ENCODE measurements at regions not wholly inside any gene's neighbourhood (a gene's known extent, or its start where the extent isn't known, plus 50 kb on each side); places are given as distances from the start of the nearest gene placed in this dataset.

GRCh38 chr6:155795173-155795796 lies 339.6 kb upstream of the NOX3 start:
- Histone ChIP-seq H3K36me3 (ENCODE audit: insufficient read depth, low read length) (no peaks in the 10 kb centered on the region), H3K27ac (ENCODE audit: low read depth, low read length) (no peak overlapping the region), H3K4me1 (ENCODE audit: control insufficient read depth, insufficient read depth, low read length, unreplicated experiment) (no peaks in the 10 kb centered on the region), H3K4me3 (ENCODE audit: low read depth, low read length) (no peak overlapping the region), H3K79me2 (ENCODE audit: control insufficient read depth, insufficient read depth, low read length, unreplicated experiment) (no peaks in the 10 kb centered on the region), H3K27me3 (ENCODE audit: insufficient read depth, low read length) (no peaks in the 10 kb centered on the region), H2AFZ (ENCODE audit: low read length, unreplicated experiment) (no peak overlapping the region)

GRCh38 chr6:155791891-155792290 lies 336.3 kb upstream of the NOX3 start:
- H3K27me3 ChIP-seq (ENCODE audit: insufficient read depth, low read length): no peaks in the 10 kb centered on the region
- no peak overlapping the region for H3K27ac ChIP-seq (ENCODE audit: low read depth, low read length)
- no peak overlapping the region for H2AFZ ChIP-seq (ENCODE audit: low read length, unreplicated experiment)
- H3K4me3 ChIP-seq (ENCODE audit: low read depth, low read length): no peak overlapping the region
- H3K36me3 ChIP-seq (ENCODE audit: insufficient read depth, low read length): no peaks in the 10 kb centered on the region
- H3K79me2 ChIP-seq (ENCODE audit: control insufficient read depth, insufficient read depth, low read length, unreplicated experiment): no peaks in the 10 kb centered on the region
- no peaks in the 10 kb centered on the region for H3K4me1 ChIP-seq (ENCODE audit: control insufficient read depth, insufficient read depth, low read length, unreplicated experiment)

DNA sequence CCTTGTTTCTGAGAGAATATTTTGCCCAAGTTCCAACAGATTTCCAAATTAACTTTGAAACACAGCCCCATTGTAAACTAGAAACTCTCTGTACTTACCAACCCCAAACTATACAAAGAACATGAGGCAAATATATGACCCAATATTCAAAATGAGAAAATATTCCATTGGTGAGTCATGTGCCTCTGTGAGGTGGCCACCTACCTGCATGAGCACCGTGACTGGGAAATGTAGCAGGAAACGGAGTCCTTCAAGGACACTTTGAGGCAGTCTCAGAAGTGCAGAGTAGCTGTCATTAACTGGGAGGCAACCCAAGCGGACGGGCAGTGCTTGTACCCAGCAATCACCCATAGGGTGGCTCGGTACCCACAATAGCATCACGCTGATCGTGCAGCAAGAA lies 335.5 kb upstream of the NOX3 start:
- Histone ChIP-seq H2AFZ (ENCODE audit: low read length, unreplicated experiment) (no peak overlapping the region), H3K4me3 (ENCODE audit: low read depth, low read length) (no peak overlapping the region), H3K27me3 (ENCODE audit: insufficient read depth, low read length) (no peaks in the 10 kb centered on the region)

DNA sequence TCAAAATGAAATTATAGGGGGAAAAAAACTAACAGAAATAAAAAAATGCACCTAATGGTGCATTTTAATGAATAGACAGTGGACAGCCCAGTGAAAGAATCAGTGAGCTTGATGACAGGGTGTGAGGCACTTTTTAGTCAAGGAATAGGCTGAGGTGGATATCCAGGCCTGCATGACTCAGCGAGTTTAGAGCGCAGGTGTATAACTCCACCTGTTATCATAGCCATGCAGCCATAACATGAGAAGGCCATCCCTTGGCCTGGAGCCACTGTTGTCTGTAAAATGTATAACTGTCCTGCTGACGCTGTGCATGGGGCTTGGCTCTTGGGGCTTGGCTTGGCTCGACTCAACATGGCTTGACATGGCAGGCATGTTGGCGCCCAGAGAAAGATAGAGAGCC lies 331.5 kb upstream of the NOX3 start:
- Histone ChIP-seq H3K36me3 (ENCODE audit: insufficient read depth, low read length) (no peaks in the 10 kb centered on the region), H3K79me2 (ENCODE audit: control insufficient read depth, insufficient read depth, low read length, unreplicated experiment) (no peaks in the 10 kb centered on the region), H2AFZ (ENCODE audit: low read length, unreplicated experiment) (no peak overlapping the region), H3K4me3 (ENCODE audit: low read depth, low read length) (no peak overlapping the region), H3K27ac (ENCODE audit: low read depth, low read length) (no peak overlapping the region), H3K4me1 (ENCODE audit: control insufficient read depth, insufficient read depth, low read length, unreplicated experiment) (no peaks in the 10 kb centered on the region), H3K27me3 (ENCODE audit: insufficient read depth, low read length) (no peaks in the 10 kb centered on the region)

More for the DNA sequence above, 335.5 kb upstream of the NOX3 start:
- no peak overlapping the region for H3K27ac ChIP-seq (ENCODE audit: low read depth, low read length)
- H3K36me3 ChIP-seq (ENCODE audit: insufficient read depth, low read length): no peaks in the 10 kb centered on the region
- no peaks in the 10 kb centered on the region for H3K79me2 ChIP-seq (ENCODE audit: control insufficient read depth, insufficient read depth, low read length, unreplicated experiment)
- no peaks in the 10 kb centered on the region for H3K4me1 ChIP-seq (ENCODE audit: control insufficient read depth, insufficient read depth, low read length, unreplicated experiment)

DNA sequence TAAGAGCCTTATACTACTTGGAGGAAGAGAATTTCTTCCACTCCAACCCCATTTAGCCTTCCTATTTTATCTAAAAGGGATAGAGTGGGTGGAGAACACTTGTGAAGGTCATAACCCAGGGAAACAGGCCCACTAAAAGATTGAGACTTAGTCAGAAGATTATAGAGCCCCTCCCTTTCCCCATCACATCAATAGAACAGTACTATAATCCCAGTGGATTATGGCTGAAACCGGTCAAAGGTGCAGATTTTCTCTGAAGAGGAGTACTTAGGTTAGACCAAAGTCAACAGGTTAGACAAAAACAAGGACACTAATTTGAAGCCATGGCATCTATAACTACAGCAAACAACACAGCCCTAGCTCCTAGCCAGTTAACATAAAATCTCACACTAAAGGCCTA lies 330.9 kb upstream of the NOX3 start:
- Histone ChIP-seq H3K4me3 (ENCODE audit: low read depth, low read length) (no peak overlapping the region), H3K79me2 (ENCODE audit: control insufficient read depth, insufficient read depth, low read length, unreplicated experiment) (no peaks in the 10 kb centered on the region), H3K27me3 (ENCODE audit: insufficient read depth, low read length) (no peaks in the 10 kb centered on the region), H2AFZ (ENCODE audit: low read length, unreplicated experiment) (no peak overlapping the region), H3K36me3 (ENCODE audit: insufficient read depth, low read length) (no peaks in the 10 kb centered on the region), H3K4me1 (ENCODE audit: control insufficient read depth, insufficient read depth, low read length, unreplicated experiment) (no peaks in the 10 kb centered on the region), H3K27ac (ENCODE audit: low read depth, low read length) (no peak overlapping the region)

DNA sequence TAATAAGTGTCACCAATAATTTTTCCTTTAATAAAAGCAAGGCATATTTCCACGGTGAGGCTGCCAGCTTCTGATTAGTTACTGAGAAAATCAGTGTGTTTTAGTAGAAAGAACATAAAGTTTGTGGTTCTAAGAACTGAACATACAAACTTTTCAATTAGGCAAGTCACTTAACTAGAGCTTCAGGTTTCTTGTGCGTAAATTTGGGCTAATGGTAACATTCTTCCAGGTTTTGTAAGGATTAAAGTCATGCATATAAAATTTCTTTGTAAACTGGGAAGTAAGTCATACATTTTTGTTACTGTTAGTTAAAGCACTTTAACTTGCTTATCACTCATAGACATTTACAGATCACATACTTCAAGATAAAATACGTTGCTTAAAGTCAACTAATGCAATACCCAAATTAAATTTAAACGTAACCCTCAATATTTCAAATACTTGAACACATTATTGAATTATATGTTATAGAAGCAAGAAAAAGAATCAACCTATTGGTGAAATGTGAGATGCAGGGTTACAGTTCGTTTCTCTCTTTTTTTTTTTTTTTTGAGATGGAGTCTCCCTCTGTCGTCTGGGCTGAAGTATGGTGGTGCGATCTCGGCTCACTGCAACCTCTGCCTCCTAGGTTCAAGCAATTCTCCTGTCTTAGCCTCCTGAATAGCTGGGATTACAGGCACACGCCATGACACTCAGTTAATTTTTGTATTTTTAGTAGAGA lies 327.3 kb upstream of the NOX3 start:
- H3K4me3 ChIP-seq (ENCODE audit: low read depth, low read length): no peak overlapping the region
- H3K27ac ChIP-seq (ENCODE audit: low read depth, low read length): no peak overlapping the region
- no peaks in the 10 kb centered on the region for H3K79me2 ChIP-seq (ENCODE audit: control insufficient read depth, insufficient read depth, low read length, unreplicated experiment)
- H3K36me3 ChIP-seq (ENCODE audit: insufficient read depth, low read length): no peaks in the 10 kb centered on the region
- no peaks in the 10 kb centered on the region for H3K4me1 ChIP-seq (ENCODE audit: control insufficient read depth, insufficient read depth, low read length, unreplicated experiment)
- no peak overlapping the region for H2AFZ ChIP-seq (ENCODE audit: low read length, unreplicated experiment)
- no peaks in the 10 kb centered on the region for H3K27me3 ChIP-seq (ENCODE audit: insufficient read depth, low read length)

DNA sequence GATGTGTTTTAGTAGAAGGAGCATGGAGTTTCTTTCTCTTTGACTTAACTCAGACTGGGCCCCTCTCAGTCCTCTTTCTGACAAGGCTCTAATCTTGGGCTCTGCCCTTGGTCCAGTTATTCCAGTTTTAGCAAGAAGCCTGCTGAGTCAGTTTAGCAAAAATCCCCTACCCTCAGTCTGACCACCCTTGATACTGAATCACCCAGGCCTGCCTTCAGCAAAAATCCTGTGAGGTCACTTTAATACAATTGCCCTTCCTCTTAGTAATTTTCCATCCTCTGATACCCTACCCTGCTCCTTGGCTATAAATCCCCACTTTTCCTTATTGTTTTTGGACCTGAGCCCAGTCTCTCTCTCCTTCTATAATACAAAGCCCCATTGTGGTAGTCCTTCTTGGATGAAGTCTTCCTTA lies 326.7 kb upstream of the NOX3 start:
- Histone ChIP-seq H3K4me3 (ENCODE audit: low read depth, low read length) (no peak overlapping the region), H3K27ac (ENCODE audit: low read depth, low read length) (no peak overlapping the region), H3K79me2 (ENCODE audit: control insufficient read depth, insufficient read depth, low read length, unreplicated experiment) (no peaks in the 10 kb centered on the region), H3K4me1 (ENCODE audit: control insufficient read depth, insufficient read depth, low read length, unreplicated experiment) (no peaks in the 10 kb centered on the region), H3K36me3 (ENCODE audit: insufficient read depth, low read length) (no peaks in the 10 kb centered on the region), H2AFZ (ENCODE audit: low read length, unreplicated experiment) (no peak overlapping the region), H3K27me3 (ENCODE audit: insufficient read depth, low read length) (no peaks in the 10 kb centered on the region)

DNA sequence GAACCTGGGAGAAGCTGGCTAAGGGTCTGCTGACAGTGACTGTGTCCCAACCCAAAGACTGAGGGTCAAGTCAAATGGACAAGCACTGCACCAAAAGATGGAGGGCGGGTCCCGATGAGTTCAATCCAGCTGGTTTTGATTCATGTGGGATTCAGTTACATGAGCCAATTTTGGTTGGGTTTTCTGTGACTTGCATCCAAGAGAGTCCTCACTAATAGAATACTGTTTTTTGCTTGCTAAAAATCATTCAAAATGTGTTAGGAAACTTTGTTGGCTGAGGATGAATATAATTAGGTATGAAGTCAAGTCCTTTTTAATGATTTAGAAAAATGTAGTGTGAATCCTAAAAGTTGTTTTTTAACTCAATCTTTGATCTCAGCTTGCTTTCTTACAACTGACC lies 323.8 kb upstream of the NOX3 start:
- Histone ChIP-seq H3K4me1 (ENCODE audit: control insufficient read depth, insufficient read depth, low read length, unreplicated experiment) (no peaks in the 10 kb centered on the region), H3K4me3 (ENCODE audit: low read depth, low read length) (no peak overlapping the region), H3K27me3 (ENCODE audit: insufficient read depth, low read length) (no peaks in the 10 kb centered on the region), H3K79me2 (ENCODE audit: control insufficient read depth, insufficient read depth, low read length, unreplicated experiment) (no peaks in the 10 kb centered on the region), H2AFZ (ENCODE audit: low read length, unreplicated experiment) (no peak overlapping the region), H3K27ac (ENCODE audit: low read depth, low read length) (no peak overlapping the region), H3K36me3 (ENCODE audit: insufficient read depth, low read length) (no peaks in the 10 kb centered on the region)

GRCh38 chr6:155778336-155778735 lies 322.7 kb upstream of the NOX3 start:
- Histone ChIP-seq H3K27me3 (ENCODE audit: insufficient read depth, low read length) (no peaks in the 10 kb centered on the region), H3K4me3 (ENCODE audit: low read depth, low read length) (no peak overlapping the region), H3K4me1 (ENCODE audit: control insufficient read depth, insufficient read depth, low read length, unreplicated experiment) (no peaks in the 10 kb centered on the region), H3K36me3 (ENCODE audit: insufficient read depth, low read length) (no peaks in the 10 kb centered on the region), H2AFZ (ENCODE audit: low read length, unreplicated experiment) (no peak overlapping the region), H3K27ac (ENCODE audit: low read depth, low read length) (no peak overlapping the region), H3K79me2 (ENCODE audit: control insufficient read depth, insufficient read depth, low read length, unreplicated experiment) (no peaks in the 10 kb centered on the region)

GRCh38 chr6:155771822-155772221 lies 316.2 kb upstream of the NOX3 start:
- Histone ChIP-seq H3K79me2 (ENCODE audit: control insufficient read depth, insufficient read depth, low read length, unreplicated experiment) (no peaks in the 10 kb centered on the region), H2AFZ (ENCODE audit: low read length, unreplicated experiment) (no peak overlapping the region), H3K4me1 (ENCODE audit: control insufficient read depth, insufficient read depth, low read length, unreplicated experiment) (no peaks in the 10 kb centered on the region), H3K27me3 (ENCODE audit: insufficient read depth, low read length) (no peaks in the 10 kb centered on the region), H3K4me3 (ENCODE audit: low read depth, low read length) (no peak overlapping the region), H3K36me3 (ENCODE audit: insufficient read depth, low read length) (no peaks in the 10 kb centered on the region), H3K27ac (ENCODE audit: low read depth, low read length) (no peak overlapping the region)

GRCh38 chr6:155770856-155771255 lies 315.2 kb upstream of the NOX3 start:
- Histone ChIP-seq H3K27me3 (ENCODE audit: insufficient read depth, low read length) (no peaks in the 10 kb centered on the region), H3K4me1 (ENCODE audit: control insufficient read depth, insufficient read depth, low read length, unreplicated experiment) (no peaks in the 10 kb centered on the region), H3K36me3 (ENCODE audit: insufficient read depth, low read length) (no peaks in the 10 kb centered on the region), H2AFZ (ENCODE audit: low read length, unreplicated experiment) (no peak overlapping the region), H3K4me3 (ENCODE audit: low read depth, low read length) (no peak overlapping the region), H3K27ac (ENCODE audit: low read depth, low read length) (no peak overlapping the region), H3K79me2 (ENCODE audit: control insufficient read depth, insufficient read depth, low read length, unreplicated experiment) (no peaks in the 10 kb centered on the region)
